ENCODE measurements at regions not wholly inside any gene's neighbourhood (a gene's known extent, or its start where the extent isn't known, plus 50 kb on each side); places are given as distances from the start of the nearest gene placed in this dataset.

DNA sequence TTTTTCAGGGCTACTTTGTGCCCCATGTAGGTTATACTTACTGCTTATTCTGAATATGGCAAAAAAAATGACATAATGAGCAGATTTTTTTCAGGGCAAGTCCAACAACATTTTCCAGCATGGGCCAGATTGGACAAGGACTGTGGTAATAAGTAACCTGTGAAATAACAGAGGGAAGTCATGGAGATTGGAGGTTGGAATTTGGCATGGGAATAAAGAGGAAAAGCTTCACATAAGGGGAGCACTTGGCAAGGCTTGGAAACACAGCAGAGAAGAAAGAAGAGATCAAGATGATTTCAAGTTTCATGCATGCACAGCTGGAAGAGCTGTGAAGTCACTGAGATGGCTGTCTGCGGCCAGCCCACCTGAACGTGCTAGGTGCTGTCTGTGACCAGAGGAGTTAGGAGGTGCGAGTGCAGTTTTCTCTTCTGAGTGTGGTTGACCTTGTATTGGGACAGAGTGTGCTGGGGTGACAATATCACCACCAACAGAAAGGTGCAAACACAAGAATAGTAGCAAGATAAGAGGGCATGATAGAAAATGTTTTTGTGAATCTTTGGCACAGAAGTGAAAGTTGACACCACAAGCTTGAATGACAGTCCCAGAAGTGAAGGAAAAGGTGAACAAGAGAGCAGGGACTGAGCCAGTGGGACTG lies 71.1 kb upstream of the DSC1 start:
- no peak for TF ChIP-seq EZH2 (IDR thresholded peaks at IDR 0.05; ENCODE audit: low read length)
- TF ChIP-seq, protein P1, sequence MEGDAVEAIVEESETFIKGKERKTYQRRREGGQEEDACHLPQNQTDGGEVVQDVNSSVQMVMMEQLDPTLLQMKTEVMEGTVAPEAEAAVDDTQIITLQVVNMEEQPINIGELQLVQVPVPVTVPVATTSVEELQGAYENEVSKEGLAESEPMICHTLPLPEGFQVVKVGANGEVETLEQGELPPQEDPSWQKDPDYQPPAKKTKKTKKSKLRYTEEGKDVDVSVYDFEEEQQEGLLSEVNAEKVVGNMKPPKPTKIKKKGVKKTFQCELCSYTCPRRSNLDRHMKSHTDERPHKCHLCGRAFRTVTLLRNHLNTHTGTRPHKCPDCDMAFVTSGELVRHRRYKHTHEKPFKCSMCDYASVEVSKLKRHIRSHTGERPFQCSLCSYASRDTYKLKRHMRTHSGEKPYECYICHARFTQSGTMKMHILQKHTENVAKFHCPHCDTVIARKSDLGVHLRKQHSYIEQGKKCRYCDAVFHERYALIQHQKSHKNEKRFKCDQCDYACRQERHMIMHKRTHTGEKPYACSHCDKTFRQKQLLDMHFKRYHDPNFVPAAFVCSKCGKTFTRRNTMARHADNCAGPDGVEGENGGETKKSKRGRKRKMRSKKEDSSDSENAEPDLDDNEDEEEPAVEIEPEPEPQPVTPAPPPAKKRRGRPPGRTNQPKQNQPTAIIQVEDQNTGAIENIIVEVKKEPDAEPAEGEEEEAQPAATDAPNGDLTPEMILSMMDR (optimal IDR thresholded peaks at IDR 0.05 in 1 of 3, IDR thresholded peaks at IDR 0.05 in 1 of 3, conservative IDR thresholded peaks at IDR 0.05 in 1 of 3; ENCODE audit: extremely low read depth in 1 of 3, insufficient read depth in 2 of 3, low read length in 3 of 3), result no peak
- no peaks in the 10 kb centered on the region for H3K36me3 ChIP-seq (ENCODE audit: control insufficient read depth in 2 of 2, extremely low read depth in 1 of 2, insufficient read depth in 2 of 2, low read length in 2 of 2)
- no peak overlapping the region for H3K9ac ChIP-seq (ENCODE audit: control insufficient read depth, extremely low read depth, insufficient read depth, low read length)
- H3K27me3 ChIP-seq (ENCODE audit: control insufficient read depth, extremely low read depth, insufficient read depth, low read length), result no peaks in the 10 kb centered on the region
- no peak overlapping the region for H3K4me3 ChIP-seq (ENCODE audit: control insufficient read depth in 2 of 3, extremely low read depth in 1 of 3, insufficient read depth in 2 of 3, low read depth in 1 of 3, low read length in 3 of 3)
- H4K20me1 ChIP-seq (ENCODE audit: control insufficient read depth, extremely low read depth, insufficient read depth, low read length), result no peaks in the 10 kb centered on the region
- DNase-seq (ENCODE audit: low read depth, low spot score) (no peak), FAIRE-seq (no peak)
- no peaks in the 10 kb centered on the region for H3K9me1 ChIP-seq (ENCODE audit: control insufficient read depth, extremely low read depth, insufficient read depth, low read length)
- H2AFZ ChIP-seq (ENCODE audit: control insufficient read depth, low read length), result no peak overlapping the region
- no peak overlapping the region for H3K27ac ChIP-seq (ENCODE audit: control insufficient read depth, insufficient read depth, low read length)
- H3K79me2 ChIP-seq (ENCODE audit: control insufficient read depth, insufficient read depth, low read length), result no peaks in the 10 kb centered on the region
- peaks cover 18% of the 10 kb centered on the region for H3K4me1 ChIP-seq (ENCODE audit: control insufficient read depth, extremely low read depth, insufficient read depth, low read length)
- no peaks in the 10 kb centered on the region for H3K9me3 ChIP-seq (ENCODE audit: control insufficient read depth, low read depth, low read length)
- H3K4me2 ChIP-seq (ENCODE audit: control insufficient read depth, extremely low read depth, insufficient read depth, low read depth, low read length), result no peak overlapping the region
- dilution Hi-C loops (cut with MboI; ENCODE audit: extremely low pct_ligation_motif_present, low sequenced_read_pairs), result no loop called here

DNA sequence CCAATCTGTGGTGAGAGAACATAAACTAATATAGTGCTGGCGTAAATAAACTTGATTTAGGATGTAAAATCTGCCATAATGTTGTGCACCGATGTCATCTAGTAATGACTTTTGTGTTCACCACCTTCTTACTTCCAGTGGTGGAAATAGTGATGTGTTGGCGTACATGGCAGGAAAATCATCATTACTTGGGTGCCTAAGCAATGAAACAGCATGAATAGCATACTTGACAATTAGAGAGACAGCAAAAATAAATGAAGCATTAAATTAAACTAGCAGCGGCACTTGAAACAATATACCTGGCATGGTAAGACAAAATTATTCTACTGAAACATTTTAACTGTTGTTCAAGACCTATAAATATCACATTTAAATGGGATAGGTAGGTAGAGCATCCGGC lies 73.2 kb upstream of the DSC1 start:
- no peak for DNase-seq (ENCODE audit: low read depth, low spot score)
- H3K27ac ChIP-seq (ENCODE audit: control insufficient read depth, insufficient read depth, low read length), result no peak overlapping the region
- H3K4me1 ChIP-seq (ENCODE audit: control insufficient read depth, extremely low read depth, insufficient read depth, low read length), result peaks cover 11% of the 10 kb centered on the region
- H3K4me2 ChIP-seq (ENCODE audit: control insufficient read depth, extremely low read depth, insufficient read depth, low read depth, low read length), result no peak overlapping the region
- no peaks in the 10 kb centered on the region for H4K20me1 ChIP-seq (ENCODE audit: control insufficient read depth, extremely low read depth, insufficient read depth, low read length)
- no peaks in the 10 kb centered on the region for H3K79me2 ChIP-seq (ENCODE audit: control insufficient read depth, insufficient read depth, low read length)
- no peaks in the 10 kb centered on the region for H3K9me3 ChIP-seq (ENCODE audit: control insufficient read depth, low read depth, low read length)
- H3K4me3 ChIP-seq (ENCODE audit: control insufficient read depth in 2 of 3, extremely low read depth in 1 of 3, insufficient read depth in 2 of 3, low read depth in 1 of 3, low read length in 3 of 3), result no peak overlapping the region
- no peaks in the 10 kb centered on the region for H3K9me1 ChIP-seq (ENCODE audit: control insufficient read depth, extremely low read depth, insufficient read depth, low read length)
- no peak for FAIRE-seq
- TF ChIP-seq, protein P1 (optimal IDR thresholded peaks at IDR 0.05 in 1 of 3, IDR thresholded peaks at IDR 0.05 in 1 of 3, conservative IDR thresholded peaks at IDR 0.05 in 1 of 3; ENCODE audit: extremely low read depth in 1 of 3, insufficient read depth in 2 of 3, low read length in 3 of 3), result no peak
- no peak for TF ChIP-seq EZH2 (IDR thresholded peaks at IDR 0.05; ENCODE audit: low read length)
- no peak overlapping the region for H2AFZ ChIP-seq (ENCODE audit: control insufficient read depth, low read length)
- dilution Hi-C loops (cut with MboI; ENCODE audit: extremely low pct_ligation_motif_present, low sequenced_read_pairs), result no loop called here
- no peaks in the 10 kb centered on the region for H3K27me3 ChIP-seq (ENCODE audit: control insufficient read depth, extremely low read depth, insufficient read depth, low read length)
- H3K9ac ChIP-seq (ENCODE audit: control insufficient read depth, extremely low read depth, insufficient read depth, low read length), result no peak overlapping the region
- no peaks in the 10 kb centered on the region for H3K36me3 ChIP-seq (ENCODE audit: control insufficient read depth in 2 of 2, extremely low read depth in 1 of 2, insufficient read depth in 2 of 2, low read length in 2 of 2)
